ENCODE measurements at regions not wholly inside any gene's neighbourhood (a gene's known extent, or its start where the extent isn't known, plus 50 kb on each side); places are given as distances from the start of the nearest gene placed in this dataset.

DNA sequence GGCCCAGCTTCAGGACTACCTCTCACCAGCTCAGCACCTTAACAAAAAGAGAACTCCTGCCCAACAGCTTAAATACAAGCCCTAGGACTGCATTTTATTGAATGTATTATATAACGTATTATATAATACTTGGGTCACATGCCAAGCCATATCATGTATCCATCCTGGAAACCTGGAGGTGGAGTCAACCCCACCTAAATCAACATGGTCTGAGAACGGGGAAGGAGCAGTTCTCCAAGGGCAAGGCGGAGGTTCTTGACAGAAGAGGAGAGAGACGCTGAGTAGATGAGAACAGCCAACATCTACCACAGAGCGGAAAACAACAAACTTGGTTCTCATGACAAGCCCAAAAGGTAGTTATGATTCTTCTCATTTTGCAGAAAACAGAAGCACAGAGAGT, 163.4 kb downstream of the FGF18 start:
- TF ChIP-seq, protein P1, sequence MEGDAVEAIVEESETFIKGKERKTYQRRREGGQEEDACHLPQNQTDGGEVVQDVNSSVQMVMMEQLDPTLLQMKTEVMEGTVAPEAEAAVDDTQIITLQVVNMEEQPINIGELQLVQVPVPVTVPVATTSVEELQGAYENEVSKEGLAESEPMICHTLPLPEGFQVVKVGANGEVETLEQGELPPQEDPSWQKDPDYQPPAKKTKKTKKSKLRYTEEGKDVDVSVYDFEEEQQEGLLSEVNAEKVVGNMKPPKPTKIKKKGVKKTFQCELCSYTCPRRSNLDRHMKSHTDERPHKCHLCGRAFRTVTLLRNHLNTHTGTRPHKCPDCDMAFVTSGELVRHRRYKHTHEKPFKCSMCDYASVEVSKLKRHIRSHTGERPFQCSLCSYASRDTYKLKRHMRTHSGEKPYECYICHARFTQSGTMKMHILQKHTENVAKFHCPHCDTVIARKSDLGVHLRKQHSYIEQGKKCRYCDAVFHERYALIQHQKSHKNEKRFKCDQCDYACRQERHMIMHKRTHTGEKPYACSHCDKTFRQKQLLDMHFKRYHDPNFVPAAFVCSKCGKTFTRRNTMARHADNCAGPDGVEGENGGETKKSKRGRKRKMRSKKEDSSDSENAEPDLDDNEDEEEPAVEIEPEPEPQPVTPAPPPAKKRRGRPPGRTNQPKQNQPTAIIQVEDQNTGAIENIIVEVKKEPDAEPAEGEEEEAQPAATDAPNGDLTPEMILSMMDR (conservative IDR thresholded peaks at IDR 0.05; ENCODE audit: low read depth, low read length): no peak
- no peak for TF ChIP-seq EZH2 (IDR thresholded peaks at IDR 0.05; ENCODE audit: borderline replicate concordance, low read depth, low read length, poor library complexity, severe bottlenecking)

All from A673 (cell line).